ENCODE measurements at regions not wholly inside any gene's neighbourhood (a gene's known extent, or its start where the extent isn't known, plus 50 kb on each side); places are given as distances from the start of the nearest gene placed in this dataset.
"Not testable (repeated sequence)": the region's sequence is repeated elsewhere in the genome, so short reads cannot be mapped to it uniquely, and the experiment has no call there.

DNA sequence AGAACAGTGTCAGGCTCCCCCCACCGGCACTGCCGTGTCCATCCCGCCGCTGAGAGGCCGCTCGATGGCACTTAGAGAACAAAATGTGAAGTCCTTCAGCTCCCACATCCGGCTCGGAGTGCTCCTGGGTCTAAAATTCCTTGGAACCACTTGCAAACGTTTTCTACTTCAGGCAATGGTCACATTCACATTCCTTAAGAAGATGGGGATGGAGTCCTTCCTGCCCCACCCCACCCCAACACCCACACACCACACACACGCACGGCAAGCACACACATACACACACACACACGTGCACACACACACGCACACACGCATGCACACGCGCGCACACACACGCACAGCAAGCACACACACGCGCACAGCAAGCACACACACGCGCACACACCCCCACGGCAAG is 83.4 kb downstream of the SOX1 start:
- no peak for DNase-seq

DNA sequence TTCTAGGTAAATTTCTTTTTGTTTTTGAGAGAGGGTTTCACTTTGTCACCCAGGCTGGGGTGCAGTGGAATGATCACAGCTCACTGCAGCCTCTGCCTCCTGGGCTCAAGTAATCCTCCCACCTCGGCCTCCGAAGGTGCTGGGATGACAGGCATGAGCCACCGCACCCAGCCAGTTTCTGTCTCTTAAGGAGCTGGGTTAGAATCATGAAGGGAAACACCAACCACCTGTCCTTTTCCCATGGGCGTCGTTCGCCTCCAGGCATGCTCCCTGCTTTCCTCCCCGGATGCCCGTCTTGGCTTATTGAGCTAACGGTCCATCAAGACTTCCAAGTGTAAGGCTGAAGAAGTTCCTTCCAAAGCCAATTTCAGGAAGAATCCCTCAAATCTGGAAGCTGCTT is 85.9 kb downstream of the SOX1 start:
- no peak for DNase-seq

DNA sequence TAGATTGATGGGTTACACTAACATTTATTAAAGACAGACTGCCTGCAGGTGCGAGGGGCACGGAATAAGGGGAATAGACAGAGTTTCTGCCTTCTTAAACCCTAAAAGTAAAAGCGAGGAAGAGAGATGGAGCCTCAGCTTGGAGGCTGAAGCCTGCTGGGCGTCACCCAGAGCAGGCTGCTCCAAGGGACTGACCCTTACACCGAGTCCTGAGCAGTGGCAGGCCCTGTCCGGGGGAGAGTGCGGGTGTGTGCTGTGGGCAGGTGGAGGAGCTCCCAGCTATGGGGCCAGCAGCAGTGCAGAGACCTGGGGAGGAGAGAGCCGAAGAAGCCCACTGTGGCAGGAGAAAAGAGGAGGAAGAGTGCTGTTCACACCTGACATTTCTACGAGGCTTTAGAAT is 86.4 kb downstream of the SOX1 start:
- DNase-seq: no peak

DNA sequence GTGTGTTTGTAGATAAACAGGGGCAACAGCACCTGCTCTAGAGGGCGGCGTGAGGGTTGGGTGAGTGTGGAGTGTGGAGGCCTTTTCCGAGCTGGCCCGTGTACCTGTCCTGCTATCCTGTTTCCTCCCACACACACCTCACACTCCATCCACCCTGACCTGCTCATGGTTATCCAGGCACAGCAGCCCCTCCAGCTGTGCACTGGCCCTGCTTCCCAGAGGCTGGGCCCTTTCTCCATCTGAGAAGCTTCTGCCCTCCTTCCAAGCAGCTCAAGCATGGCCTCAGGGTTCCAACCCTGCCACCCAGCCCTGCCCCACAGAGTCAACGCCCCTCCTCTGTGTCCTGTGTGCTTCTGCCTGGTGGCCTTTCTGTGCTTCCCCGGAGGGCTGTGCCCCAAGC is 86.9 kb downstream of the SOX1 start:
- DNase-seq: no peak

DNA sequence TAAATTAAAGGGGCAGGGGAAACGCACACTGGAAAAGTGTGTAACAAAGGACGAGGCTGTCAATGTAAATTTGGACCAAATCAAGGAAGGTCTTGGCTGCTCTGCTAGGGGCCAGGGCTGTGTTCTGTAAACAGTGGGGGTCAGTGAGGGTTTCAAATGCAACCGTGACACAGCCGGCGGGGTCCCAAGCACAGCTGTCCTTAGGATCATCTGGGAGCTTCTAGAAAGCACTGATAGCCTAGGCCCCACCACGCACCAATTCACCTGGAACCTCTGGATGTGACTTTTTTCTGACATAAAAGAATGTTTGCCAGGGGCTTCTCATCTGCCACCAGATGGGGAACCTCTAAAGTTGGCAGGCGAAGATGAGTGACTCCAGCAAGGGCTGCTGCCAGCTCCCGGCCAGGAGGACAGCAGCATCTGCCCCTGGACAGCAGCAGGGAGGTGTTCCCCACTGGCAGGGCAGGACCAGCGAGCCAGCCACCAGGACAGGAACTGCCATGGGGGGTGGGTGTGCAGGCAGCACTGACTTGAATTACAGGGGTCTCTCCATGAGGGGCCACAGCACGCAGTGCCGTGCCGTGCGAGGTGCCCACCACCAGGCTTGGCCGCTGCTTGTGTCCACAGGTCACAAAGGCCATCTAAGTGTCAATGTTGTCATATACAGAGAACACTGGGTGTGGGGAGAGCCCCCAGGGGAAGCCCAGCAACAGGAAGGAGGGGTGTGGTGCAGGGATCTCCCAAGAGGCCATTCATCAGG is 87.5 kb downstream of the SOX1 start:
- DNase-seq: no peak

DNA sequence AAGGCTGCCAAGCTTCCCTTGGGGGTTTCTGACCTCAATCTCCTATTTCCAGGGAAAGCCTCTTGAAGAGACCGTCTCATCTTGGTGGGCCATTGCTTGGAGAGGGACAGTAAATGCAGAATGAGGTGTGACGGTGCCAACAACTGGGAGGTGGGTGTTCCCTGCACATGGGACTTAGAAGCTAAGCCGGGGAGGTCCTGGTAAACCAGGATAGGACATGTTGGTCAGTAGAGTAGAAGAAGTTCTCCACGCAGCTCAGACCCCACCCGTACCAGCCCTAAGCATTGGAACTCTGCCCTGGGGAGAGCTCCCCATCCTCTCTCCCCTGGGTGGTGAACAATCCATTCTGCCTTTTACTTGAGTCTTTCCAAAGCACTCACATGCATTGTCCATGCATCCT is 92.0 kb downstream of the SOX1 start:
- DNase-seq: no peak

DNA sequence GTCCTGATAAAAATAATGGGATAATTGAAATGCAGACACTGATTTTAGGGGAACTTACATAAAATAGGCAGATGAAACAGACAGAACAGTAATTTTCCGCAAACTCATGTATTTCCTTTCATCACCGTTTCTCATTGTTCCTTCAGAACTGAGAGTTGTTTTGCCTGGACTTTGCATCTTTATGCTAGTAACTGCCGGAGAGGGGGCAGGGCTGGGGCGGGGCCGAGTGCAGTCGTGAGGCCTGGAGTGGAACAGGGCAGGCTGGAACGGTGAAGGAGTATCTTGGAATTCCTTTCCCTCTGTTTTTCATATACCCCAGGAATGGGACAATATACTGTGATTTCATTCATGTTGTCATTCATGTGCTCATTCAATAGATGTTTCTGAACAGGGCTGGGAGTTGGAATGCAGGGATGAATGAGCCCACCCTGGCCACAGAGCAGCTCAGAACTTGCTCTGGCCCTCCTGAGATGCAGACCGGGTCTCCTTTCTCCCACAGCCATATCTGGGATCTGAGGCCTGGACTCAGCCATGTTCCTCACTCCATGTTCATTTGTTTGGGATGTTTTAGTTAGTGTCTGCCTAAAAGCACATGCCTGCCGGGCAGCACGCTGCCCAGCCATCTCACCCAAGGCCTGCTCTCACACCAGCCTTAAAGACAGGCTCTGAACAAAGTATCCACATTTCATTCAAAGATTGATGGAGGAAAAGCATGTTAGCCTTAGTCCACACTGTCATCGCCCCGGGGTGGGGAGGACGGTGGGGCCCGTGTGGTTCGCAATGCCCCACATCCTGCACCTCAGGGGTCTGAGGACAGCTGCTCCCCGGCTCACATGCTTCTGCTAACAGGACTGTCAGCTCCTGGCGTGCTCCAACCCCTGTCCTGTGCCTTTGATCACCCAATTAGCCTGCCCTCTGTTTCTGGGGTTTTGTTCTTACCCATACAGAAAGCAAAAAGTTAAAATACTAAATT is 92.9 kb downstream of the SOX1 start:
- no peak for DNase-seq

DNA sequence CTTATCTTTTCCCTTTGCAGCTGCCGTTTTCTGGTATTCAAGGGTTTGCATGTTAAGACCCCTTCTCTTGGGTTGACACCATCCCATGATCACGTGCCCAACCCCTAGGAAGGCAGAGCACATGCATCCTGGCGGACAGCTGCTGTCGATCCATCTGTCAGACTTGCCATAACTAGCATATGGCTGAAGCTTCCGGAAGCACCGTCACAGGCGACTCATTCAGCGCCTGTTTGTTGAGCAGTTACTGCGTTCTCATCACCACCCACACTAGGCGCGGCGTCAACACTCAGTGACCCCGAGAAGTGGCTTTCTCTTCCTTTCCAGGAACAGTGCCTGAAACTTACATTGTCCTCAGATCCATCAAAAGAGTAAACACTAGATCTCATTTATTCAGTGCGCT is 93.6 kb downstream of the SOX1 start:
- no peak for DNase-seq

DNA sequence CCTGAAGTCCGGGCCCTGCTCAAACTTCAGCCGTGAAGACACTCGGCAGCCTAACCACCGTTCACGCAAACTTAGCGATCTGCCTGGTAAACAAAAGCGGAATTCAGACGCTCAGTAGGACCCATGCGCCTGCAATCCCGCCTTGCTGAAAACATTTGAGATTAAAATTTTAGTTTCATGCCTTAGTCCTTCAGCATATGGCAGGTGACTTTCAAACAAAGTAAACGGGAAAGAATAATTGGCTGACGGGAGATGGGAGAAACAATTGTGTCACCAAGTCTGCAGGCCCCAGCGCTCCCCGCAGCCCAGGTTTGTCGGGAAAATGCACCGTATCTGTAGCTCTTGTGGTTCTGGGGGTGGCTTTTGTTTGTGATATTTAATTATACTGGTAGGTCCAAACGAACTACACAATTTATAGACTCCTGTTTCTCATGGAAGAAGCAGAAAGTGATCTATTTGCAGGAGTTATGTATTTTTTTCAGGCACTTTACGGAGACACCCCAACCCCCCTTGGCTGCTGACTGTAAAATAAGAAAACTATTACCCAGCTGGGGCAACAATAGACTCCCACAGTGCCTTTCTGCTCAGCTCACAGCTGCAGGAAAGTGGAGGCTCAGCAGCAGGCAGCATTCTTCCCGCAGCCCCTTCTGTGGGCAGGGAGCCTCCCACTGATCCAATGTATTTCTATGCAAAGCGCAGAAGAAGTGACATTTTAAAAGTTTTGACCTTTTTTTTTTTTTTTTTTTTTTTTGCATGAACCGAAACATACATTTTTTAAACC is 94.8 kb downstream of the SOX1 start:
- no peak for DNase-seq

DNA sequence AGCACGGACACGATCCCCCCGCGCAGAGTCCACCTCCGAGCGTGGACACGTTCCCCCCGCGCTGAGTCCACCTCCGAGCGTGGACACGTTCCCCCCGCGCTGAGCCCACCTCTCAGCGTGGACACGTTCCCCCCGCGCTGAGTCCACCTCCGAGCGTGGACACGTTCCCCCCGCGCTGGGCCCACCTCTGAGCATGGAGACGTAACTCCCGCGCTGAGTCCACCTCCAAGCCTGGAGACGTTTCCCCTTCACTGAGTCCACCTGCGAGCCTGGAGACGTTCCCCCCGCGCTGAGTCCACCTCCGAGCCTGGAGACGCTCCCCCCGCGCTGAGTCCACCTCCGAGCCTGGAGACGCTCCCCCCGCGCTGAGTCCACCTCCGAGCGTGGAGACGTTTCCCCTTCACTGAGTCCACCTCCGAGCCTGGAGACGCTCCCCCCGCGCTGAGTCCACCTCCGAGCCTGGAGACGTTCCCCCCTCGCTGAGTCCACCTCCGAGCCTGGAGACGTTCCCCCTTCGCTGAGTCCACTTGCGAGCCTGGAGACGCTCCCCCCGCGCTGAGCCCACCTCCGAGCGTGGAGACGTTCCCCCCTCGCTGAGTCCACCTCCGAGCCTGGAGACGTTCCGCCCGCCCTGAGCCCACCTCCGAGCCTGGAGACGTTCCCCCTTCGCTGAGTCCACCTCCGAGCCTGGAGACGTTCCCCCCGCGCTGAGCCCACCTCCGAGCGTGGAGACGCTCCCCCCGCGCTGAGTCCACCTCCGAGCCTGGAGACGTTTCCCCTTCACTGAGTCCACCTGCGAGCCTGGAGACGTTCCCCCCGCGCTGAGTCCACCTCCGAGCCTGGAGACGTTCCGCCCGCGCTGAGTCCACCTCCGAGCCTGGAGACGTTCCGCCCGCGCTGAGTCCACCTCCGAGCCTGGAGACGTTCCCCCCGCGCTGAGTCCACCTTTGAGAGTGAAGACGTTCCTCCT is 97.0 kb downstream of the SOX1 start:
- DNase-seq: not testable (repeated sequence)

DNA sequence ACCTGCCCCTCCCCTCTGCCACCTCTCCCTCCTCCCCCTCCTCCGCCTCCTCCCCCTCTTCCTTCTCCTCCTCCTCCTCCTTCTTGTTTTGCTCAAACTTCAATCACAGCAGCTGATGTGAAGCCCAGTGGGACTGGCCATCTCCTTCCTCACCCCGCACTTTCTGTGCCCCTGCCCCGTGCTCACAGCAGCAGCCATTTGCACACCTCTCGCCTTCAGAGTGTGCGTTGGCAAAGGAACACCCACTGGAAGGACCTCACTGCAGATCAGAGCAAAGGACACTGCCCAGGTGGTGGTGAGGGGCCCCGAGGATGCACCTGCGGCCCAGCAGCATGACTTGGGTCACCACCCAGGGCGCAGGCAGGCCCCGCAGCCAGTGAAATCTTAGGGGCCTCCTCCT is 98.8 kb downstream of the SOX1 start:
- DNase-seq: no peak

DNA sequence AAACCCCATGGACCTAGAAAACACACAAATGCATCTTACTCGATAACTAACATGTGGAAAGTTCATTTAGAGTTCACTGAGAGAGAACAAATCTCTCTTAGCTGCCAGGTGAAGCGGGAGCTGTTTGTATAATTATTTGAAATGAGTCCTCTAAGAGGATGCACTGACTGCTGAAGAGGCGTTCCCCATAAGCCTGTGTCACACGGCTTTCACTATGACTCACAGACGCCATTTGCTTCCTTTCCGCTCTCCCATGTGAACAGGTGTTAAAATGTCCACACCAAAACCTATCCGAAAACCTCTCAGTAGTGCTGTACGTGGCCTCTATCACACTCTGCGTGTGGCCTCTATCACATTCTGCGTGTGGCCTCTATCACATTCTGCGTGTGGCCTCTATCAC is 101.8 kb downstream of the SOX1 start:
- no peak for DNase-seq

DNA sequence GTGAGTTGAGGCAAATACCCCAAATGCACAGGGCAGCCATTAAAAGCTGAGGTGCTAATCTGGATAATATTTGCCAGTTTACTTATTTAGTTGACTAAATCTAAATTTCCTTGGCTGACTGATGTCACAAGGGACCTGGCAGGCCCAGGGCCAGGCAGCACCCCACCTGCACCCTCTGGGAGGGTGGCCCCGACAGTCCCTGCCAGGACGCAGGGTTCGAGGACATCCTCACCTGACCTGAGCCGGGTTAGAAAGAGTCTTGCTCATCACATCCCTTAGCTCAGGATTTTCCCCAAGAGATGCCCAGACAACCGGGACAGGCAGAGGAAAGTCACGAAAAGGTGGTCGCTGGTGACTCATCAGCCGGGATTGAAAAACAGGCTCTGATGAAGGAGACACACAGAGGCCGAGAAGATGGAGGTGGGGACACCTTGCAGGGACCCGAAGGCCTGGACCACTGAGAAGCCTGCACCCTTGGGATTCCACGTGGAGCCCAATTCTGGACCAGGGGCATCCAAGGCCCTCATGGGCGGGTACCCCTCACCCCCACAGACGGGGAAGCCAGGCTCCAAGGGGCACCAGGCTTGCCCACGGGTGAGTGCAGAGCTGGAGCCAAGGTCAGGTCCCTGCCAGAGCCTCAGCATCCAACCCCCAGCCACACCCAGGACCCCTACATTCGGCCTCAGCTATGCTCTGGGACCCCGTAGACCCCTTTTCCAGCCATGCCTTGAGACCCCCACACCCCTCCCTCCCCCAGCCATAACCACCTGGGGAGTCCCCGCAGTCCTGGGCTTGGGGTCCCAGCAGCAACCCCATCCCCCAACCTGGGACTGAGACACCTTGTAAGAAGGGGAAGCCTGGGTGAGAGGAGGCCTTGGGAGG is 103.2 kb downstream of the SOX1 start:
- no peak for DNase-seq

DNA sequence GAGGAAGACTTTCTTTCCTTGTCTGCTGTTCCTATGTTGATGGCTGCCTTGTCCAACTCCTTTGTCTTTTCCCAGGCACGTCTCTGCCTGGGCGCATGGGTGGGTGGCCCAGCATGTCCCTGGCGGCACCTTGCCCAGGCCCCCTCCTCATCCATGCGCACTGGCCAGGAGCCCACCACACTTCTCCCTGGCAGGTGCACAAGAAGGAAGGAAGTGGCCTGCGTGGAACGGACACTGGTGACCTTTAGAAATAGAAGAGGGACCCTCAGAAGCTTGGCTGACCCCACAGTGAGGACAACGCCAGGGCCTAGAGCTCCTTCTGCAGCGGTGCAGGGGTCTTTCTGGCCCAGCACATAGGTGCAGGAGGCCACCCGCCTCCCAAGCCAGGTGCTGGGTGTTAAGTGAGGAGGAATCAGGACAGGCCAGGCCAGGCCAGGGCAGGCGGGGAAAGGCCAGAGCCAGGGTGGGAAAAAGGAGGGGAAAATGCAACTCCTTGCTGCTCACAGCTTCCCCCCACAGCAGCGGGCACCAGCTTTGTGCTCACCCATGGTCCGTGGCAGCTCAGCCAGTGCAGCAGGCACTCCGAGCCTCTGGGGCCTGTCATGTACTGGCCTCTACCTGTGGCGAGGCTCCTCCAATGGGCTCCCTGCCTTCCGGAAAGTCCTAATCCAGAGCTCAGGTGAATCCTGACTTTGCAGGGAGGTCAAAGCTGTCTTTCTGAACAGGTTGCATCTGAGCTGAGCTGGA is 104.0 kb downstream of the SOX1 start:
- DNase-seq: no peak

DNA sequence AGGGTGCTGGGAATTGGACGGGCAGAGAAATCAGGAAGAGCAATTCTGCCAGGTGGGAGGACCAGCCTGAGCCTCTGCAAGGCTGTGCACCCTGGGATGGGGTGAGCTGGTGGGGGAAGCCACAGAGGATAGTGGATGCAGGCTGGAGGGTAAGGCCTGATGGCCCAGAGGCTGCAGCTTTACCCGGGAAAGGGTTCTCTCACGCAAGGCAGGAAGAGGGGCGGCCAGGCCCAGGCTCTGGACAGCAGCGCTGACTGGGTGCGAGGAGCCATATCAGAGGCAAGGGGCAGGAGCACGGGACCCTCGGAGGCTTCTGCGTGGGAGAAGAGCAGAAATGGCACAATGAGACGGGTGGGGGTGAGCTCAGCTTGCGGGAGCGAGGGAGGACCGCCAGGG is 104.6 kb downstream of the SOX1 start:
- DNase-seq: no peak

DNA sequence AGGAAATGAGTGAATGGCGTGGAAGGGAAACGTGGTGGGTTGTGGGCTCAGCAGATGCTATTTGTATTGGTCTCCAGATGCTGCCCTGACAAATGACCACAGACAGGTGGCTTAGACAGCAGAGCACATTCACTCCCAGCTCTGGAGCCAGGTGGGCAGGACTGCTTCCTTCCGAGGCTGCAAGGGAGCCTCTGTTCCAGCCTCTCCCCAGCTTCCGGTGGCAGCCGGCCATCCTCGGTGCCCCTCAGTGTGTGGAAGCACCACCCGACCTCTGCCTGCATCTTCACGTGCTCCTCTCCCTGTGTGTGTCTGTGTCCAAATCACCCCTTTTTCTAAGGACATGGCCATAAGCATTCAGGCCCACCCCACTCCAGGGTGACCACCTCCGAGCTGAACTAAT is 105.1 kb downstream of the SOX1 start:
- no peak for DNase-seq

DNA sequence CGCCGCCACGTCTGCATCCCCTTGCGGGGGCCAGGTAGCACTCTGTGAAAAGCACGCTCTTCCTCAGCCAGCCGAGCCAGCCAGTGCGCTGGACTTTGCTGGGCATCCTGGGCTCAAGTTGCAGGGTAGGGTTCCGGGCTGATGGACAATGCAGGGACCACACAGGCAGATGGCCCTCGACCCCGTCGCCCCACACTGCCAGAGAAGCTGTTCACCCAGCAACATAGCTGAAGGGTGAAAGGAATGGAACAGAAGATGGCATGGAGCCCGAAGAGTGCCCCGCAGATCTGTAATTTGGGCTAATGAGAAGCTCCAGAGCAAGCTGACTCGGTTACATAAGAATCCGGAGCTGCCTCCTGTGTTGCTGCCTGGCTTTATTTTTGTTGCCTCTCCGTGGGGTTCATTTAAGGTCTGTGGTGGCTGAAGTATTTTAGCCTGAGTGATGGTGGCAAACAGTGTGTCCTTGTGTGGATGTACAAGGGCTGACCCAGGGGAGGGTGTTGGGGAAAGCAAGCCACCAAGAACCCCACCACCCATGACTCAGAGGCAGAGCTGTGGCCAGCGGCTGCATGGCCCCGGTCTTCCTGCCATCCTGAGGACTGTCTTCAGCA is 105.8 kb downstream of the SOX1 start:
- DNase-seq: no peak

DNA sequence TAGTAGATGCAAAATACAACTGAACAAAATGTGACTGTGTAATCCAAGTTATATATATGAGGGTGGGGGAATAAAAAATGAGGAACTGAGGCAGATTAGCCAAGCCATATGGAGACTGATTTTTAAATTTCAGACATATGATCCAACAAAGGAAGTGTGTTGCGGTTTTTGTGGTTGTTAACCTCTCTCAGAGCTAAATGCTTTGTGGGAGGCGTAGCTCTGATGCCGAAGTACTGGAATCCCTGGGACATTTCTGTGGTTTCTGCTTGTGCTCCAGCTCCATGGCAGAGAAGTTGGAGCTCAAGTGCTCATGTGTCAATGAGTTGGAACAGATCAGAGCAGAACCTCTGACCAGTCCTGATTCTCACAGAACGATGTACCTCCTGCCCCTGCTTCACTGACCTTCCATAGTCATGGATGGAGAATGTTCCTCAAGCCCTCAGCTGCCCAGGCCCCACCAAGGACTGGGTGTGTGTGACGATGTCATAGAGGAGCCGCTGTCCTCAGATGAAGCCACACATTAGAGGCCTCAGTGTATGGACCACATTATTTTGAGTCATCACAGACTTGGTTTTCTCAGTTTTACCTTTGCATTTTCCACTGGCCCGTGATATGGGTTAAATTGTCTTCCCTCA is 107.6 kb downstream of the SOX1 start:
- DNase-seq: no peak

Measured in SW 1271 (cell line).